GM23248 (cell line): ENCODE measurements at regions not wholly inside any gene's neighbourhood (a gene's known extent, or its start where the extent isn't known, plus 50 kb on each side); places are given as distances from the start of the nearest gene placed in this dataset.

ENCODE experiments used
- EZH2 ChIP-seq: fragments of 200-600 bp; sonication (generic); IDR thresholded peaks from 2 replicates; pipeline ENCODE4 v1.6.1; 2018; ENCODE audit warnings: antibody characterized with exemption, mild to moderate bottlenecking; ENCODE audit not compliant: insufficient read depth, poor library complexity, severe bottlenecking
- EZH2phosphoT487 ChIP-seq: fragments of 200-600 bp; sonication (generic); IDR thresholded peaks from 2 replicates; pipeline ENCODE4 v1.6.1; 2018; ENCODE audit warnings: antibody characterized with exemption, moderate library complexity, mild to moderate bottlenecking, low read depth; ENCODE audit not compliant: insufficient read depth

- TF ChIP-seq EZH2phosphoT487, result no peak
- TF ChIP-seq EZH2, result no peak
Observed at GRCh38 chr6:23951691-23952090, 174.3 kb upstream of the NRSN1 start.
